CD14-positive monocyte (primary cell): ENCODE measurements at regions not wholly inside any gene's neighbourhood (a gene's known extent, or its start where the extent isn't known, plus 50 kb on each side); places are given as distances from the start of the nearest gene placed in this dataset.

ENCODE experiments used
- DNase-seq, 3 donors: peaks; one replicate each; pipeline ENCODE4 v3.0.0-alpha.2; 2011 to 2022
- H2AFZ ChIP-seq: 2 replicates; pipeline ENCODE4 v1.6.0; 2012; ENCODE audit warnings: mild to moderate bottlenecking, low read depth, low read length, inconsistent platforms; ENCODE audit not compliant: insufficient read depth, poor library complexity, severe bottlenecking
- H3K27ac ChIP-seq, 2 donors: 1 replicate in 1 of 2; 2 replicates in 1 of 2; pipeline ENCODE4 v1.5.1; 2012 to 2013; ENCODE audit warnings: low read length in 2 of 2, control low read depth in 1 of 2, inconsistent platforms in 1 of 2, low read depth in 1 of 2, mild to moderate bottlenecking in 1 of 2
- H3K27me3 ChIP-seq, 2 donors: one replicate each; pipeline versions ENCODE4 v1.6.0 to v1.6.1; 2011 to 2013; ENCODE audit warnings: low read length in 2 of 2; ENCODE audit not compliant: control insufficient read depth in 2 of 2, insufficient read depth in 2 of 2
- H3K36me3 ChIP-seq, 2 donors: replicated peaks in 1 of 2; 1 replicate in 1 of 2; 2 replicates in 1 of 2; pipeline versions ENCODE4 v1.5.1 to v1.6.1; 2012 to 2013; ENCODE audit warnings: low read length in 2 of 2, control low read depth in 1 of 2, inconsistent platforms in 1 of 2, mild to moderate bottlenecking in 1 of 2; ENCODE audit not compliant: insufficient read depth in 2 of 2, control insufficient read depth in 1 of 2
- H3K4me1 ChIP-seq, 2 donors: 1 replicate in 1 of 2; 2 replicates in 1 of 2; pipeline versions ENCODE4 v1.5.1 to v1.6.1; 2012 to 2013; ENCODE audit warnings: low read length in 2 of 2, control low read depth in 1 of 2, inconsistent platforms in 1 of 2, mild to moderate bottlenecking in 1 of 2, moderate library complexity in 1 of 2; ENCODE audit not compliant: insufficient read depth in 2 of 2, control insufficient read depth in 1 of 2
- H3K4me2 ChIP-seq: replicated peaks from 2 replicates; pipeline ENCODE3; 2012; ENCODE audit warnings: low read length, moderate library complexity, mild to moderate bottlenecking; ENCODE audit not compliant: poor library complexity, severe bottlenecking; ENCODE audit errors: extremely low read depth
- H3K4me3 ChIP-seq, 3 experiments: fragments of 200-600 bp in 1 of 3; sonication (generic) in 1 of 3; replicated peaks in 1 of 3; 1 replicate in 2 of 3; 2 replicates in 1 of 3; pipeline ENCODE4 v1.5.1; 2011 to 2013; ENCODE audit warnings: low read length in 3 of 3, mild to moderate bottlenecking in 3 of 3, control low read depth in 2 of 3, low read depth in 2 of 3, inconsistent platforms in 1 of 3, moderate library complexity in 1 of 3
- H3K79me2 ChIP-seq: 2 replicates; pipeline ENCODE4 v1.6.0; 2012; ENCODE audit warnings: mild to moderate bottlenecking, control low read depth, inconsistent platforms, low read length, moderate library complexity; ENCODE audit not compliant: insufficient read depth
- H3K9ac ChIP-seq: 2 replicates; pipeline ENCODE4 v1.6.0; 2017; ENCODE audit warnings: low read length, mild to moderate bottlenecking; ENCODE audit not compliant: insufficient read depth, poor library complexity, severe bottlenecking
- H3K9me3 ChIP-seq, 2 donors: replicated peaks in 1 of 2; 1 replicate in 1 of 2; 2 replicates in 1 of 2; pipeline versions ENCODE4 v1.5.1 to v1.6.1; 2012 to 2013; ENCODE audit warnings: low read length in 2 of 2, control low read depth in 1 of 2; ENCODE audit not compliant: control insufficient read depth in 1 of 2, insufficient read depth in 1 of 2
- H4K20me1 ChIP-seq: 2 replicates; pipeline ENCODE4 v1.6.0; 2012; ENCODE audit warnings: mild to moderate bottlenecking, low read length, control low read depth, moderate library complexity; ENCODE audit not compliant: insufficient read depth
- H3K27ac Mint-ChIP-seq, 7 donors: one replicate each; pipeline ENCODE4 v1.8.0; 2020; ENCODE audit warnings: mild to moderate bottlenecking in 7 of 7, mixed read lengths in 7 of 7, moderate library complexity in 6 of 7, inconsistent platforms in 2 of 7
- H3K27me3 Mint-ChIP-seq, 3 donors: one replicate each; pipeline ENCODE4 v1.8.0; 2021 to 2022; ENCODE audit warnings: low read depth in 3 of 3, mild to moderate bottlenecking in 3 of 3, mixed read lengths in 3 of 3, moderate library complexity in 3 of 3, inconsistent platforms in 1 of 3
- H3K36me3 Mint-ChIP-seq, 2 donors: one replicate each; pipeline ENCODE4 v1.8.0; 2020; ENCODE audit warnings: mixed read lengths in 2 of 2, inconsistent platforms in 1 of 2, mild to moderate bottlenecking in 1 of 2
- H3K4me1 Mint-ChIP-seq: one replicate; pipeline ENCODE4 v1.8.0; 2020; ENCODE audit warnings: mild to moderate bottlenecking, mixed read lengths
- H3K4me3 Mint-ChIP-seq, 2 donors: one replicate each; pipeline ENCODE4 v1.8.0; 2020; ENCODE audit warnings: mild to moderate bottlenecking in 2 of 2, mixed read lengths in 2 of 2, moderate library complexity in 1 of 2
- H3K9me3 Mint-ChIP-seq, 7 donors: one replicate each; pipeline ENCODE4 v1.8.0; 2020 to 2022; ENCODE audit warnings: mixed read lengths in 7 of 7, mild to moderate bottlenecking in 6 of 7, moderate library complexity in 6 of 7, inconsistent platforms in 2 of 7
- WGBS: methylation state at CpG from one replicate; pipeline ENCODE4 v1.1.5; 2013; ENCODE audit warnings: missing lambda C conversion rate; ENCODE audit not compliant: insufficient coverage; 5-methylcytosine and 5-hydroxymethylcytosine counted together
- intact Hi-C, 2 donors: fragments of 100-400 bp; cut with micrococcal nuclease; formaldehyde crosslinking; loops; one replicate each; pipeline versions ENCODE4 v1.15.0 to v1.15.1; 2023
- TF ChIP-seq, protein P1 (sequence below): fragments of 200-600 bp; IDR thresholded peaks from one replicate; pipeline ENCODE4 v1.8.0; 2022; ENCODE audit warnings: antibody characterized with exemption, mild to moderate bottlenecking

GRCh38 chr4:170805352-170805751 is 715.6 kb upstream of the AADAT start:
- Histone ChIP-seq H3K27me3 (no peaks in the 10 kb centered on the region), H3K9me3 (peaks cover 0 to 12% of the 10 kb centered on the region in 2 donors), H3K4me1 (no peaks in the 10 kb centered on the region), H3K36me3 (no peaks in the 10 kb centered on the region), H3K9ac (no peak overlapping the region), H3K27ac (no peak overlapping the region), H2AFZ (no peak overlapping the region), H3K79me2 (no peaks in the 10 kb centered on the region), H4K20me1 (no peaks in the 10 kb centered on the region), H3K4me2 (no peak overlapping the region), H3K4me3 (no peak overlapping the region)
- intact Hi-C loops = no loop called here
- TF ChIP-seq, protein P1, sequence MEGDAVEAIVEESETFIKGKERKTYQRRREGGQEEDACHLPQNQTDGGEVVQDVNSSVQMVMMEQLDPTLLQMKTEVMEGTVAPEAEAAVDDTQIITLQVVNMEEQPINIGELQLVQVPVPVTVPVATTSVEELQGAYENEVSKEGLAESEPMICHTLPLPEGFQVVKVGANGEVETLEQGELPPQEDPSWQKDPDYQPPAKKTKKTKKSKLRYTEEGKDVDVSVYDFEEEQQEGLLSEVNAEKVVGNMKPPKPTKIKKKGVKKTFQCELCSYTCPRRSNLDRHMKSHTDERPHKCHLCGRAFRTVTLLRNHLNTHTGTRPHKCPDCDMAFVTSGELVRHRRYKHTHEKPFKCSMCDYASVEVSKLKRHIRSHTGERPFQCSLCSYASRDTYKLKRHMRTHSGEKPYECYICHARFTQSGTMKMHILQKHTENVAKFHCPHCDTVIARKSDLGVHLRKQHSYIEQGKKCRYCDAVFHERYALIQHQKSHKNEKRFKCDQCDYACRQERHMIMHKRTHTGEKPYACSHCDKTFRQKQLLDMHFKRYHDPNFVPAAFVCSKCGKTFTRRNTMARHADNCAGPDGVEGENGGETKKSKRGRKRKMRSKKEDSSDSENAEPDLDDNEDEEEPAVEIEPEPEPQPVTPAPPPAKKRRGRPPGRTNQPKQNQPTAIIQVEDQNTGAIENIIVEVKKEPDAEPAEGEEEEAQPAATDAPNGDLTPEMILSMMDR = no peak
- 90% methylated on average over 6 of the region's 7 CpGs for WGBS
- H3K9me3 Mint-ChIP-seq = peaks cover 0 to 5% (median 4%) of the 10 kb centered on the region in 7 donors
- no peaks in the 10 kb centered on the region for H3K36me3 Mint-ChIP-seq
- no peaks in the 10 kb centered on the region for H3K4me1 Mint-ChIP-seq
- no peak overlapping the region for H3K4me3 Mint-ChIP-seq
- no peaks in the 10 kb centered on the region for H3K27me3 Mint-ChIP-seq
- no peak overlapping the region for H3K27ac Mint-ChIP-seq
- DNase-seq = no peak

DNA sequence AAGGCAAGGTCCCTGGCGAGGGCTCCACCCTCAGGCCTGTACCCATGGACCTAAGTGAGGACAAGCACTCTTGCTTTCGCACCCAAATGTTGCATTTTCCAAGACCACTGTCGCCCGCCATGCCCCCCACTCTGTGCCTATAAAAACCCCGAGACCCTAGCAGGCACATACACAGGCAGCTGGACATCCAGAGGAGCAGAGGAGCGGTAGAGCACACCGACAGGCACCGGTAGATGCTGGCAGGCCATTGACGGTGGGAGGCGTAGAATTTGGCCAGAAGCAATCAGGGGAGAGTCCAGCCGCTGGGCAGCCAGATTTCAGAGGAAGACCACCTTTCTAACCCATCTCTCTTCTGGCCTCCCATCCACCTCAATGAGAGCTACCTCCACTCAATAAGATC is 715.2 kb upstream of the AADAT start:
- Histone ChIP-seq H3K9me3 (peaks cover 0 to 12% of the 10 kb centered on the region in 2 donors), H3K4me2 (no peak overlapping the region), H3K9ac (no peak overlapping the region), H2AFZ (no peak overlapping the region), H3K27me3 (no peaks in the 10 kb centered on the region), H3K79me2 (no peaks in the 10 kb centered on the region), H3K36me3 (no peaks in the 10 kb centered on the region), H3K4me1 (no peaks in the 10 kb centered on the region), H3K27ac (no peak overlapping the region), H4K20me1 (no peaks in the 10 kb centered on the region), H3K4me3 (no peak overlapping the region)
- Mint-ChIP-seq H3K27me3 (no peaks in the 10 kb centered on the region), H3K4me3 (no peak overlapping the region), H3K27ac (no peak overlapping the region), H3K4me1 (no peaks in the 10 kb centered on the region), H3K36me3 (no peaks in the 10 kb centered on the region), H3K9me3 (peaks cover 0 to 5% (median 4%) of the 10 kb centered on the region in 7 donors)
- WGBS = 82% methylated on average over 10 of the region's 11 CpGs
- intact Hi-C loops = no loop called here
- TF ChIP-seq, protein P1 = no peak
- DNase-seq = no peak
